ENCODE measurements at regions not wholly inside any gene's neighbourhood (a gene's known extent, or its start where the extent isn't known, plus 50 kb on each side); places are given as distances from the start of the nearest gene placed in this dataset.
"Not testable (repeated sequence)": the region's sequence is repeated elsewhere in the genome, so short reads cannot be mapped to it uniquely, and the experiment has no call there.

DNA sequence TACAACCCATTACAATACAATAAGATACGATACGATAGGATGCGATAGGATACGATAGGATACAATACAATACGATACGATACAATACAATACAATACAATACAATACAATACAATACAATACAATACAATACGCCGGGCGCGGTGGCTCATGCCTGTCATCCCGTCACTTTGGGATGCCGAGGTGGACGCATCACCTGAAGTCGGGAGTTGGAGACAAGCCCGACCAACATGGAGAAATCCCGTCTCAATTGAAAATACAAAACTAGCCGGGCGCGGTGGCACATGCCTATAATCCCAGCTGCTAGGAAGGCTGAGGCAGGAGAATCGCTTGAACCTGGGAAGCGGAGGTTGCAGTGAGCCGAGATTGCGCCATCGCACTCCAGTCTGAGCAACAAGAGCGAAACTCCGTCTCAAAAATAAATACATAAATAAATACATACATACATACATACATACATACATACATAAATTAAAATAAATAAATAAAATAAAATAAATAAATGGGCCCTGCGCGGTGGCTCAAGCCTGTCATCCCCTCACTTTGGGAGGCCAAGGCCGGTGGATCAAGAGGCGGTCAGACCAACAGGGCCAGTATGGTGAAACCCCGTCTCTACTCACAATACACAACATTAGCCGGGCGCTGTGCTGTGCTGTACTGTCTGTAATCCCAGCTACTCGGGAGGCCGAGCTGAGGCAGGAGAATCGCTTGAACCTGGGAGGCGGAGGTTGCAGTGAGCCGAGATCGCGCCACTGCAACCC, 2275.6 kb upstream of the TPTE start:
- H3K4me1 ChIP-seq; H3K36me3 ChIP-seq; intact Hi-C loops (cut with DNase I); H3K27me3 ChIP-seq; DNase-seq; H3K27ac ChIP-seq; H3K9me3 ChIP-seq; H3K4me3 ChIP-seq: not testable (repeated sequence)
- no CpG with 5 or more reads among the region's 40 CpGs for whole genome bisulfite sequencing, 2 donors

DNA sequence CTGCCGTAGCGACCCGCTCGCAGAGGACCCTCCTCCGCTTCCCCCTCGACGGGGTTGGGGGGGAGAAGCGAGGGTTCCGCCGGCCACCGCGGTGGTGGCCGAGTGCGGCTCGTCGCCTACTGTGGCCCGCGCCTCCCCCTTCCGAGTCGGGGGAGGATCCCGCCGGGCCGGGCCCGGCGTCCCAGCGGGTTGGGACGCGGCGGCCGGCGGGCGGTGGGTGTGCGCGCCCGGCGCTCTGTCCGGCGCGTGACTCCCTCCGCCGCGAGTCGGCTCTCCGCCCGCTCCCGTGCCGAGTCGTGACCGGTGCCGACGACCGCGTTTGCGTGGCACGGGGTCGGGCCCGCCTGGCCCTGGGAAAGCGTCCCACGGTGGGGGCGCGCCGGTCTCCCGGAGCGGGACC, 2269.7 kb upstream of the TPTE start:
- H3K4me1 ChIP-seq; DNase-seq; H3K36me3 ChIP-seq; H3K27me3 ChIP-seq; H3K27ac ChIP-seq; H3K4me3 ChIP-seq; H3K9me3 ChIP-seq; intact Hi-C loops (cut with DNase I): not testable (repeated sequence)
- WGBS, 2 donors = no CpG with 5 or more reads among the region's 64 CpGs

DNA sequence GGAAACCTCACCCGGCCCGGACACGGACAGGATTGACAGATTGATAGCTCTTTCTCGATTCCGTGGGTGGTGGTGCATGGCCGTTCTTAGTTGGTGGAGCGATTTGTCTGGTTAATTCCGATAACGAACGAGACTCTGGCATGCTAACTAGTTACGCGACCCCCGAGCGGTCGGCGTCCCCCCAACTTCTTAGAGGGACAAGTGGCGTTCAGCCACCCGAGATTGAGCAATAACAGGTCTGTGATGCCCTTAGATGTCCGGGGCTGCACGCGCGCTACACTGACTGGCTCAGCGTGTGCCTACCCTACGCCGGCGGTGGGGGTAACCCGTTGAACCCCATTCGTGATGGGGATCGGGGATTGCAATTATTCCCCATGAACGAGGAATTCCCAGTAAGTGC, 2266.3 kb upstream of the TPTE start:
- H3K4me1 ChIP-seq; H3K4me3 ChIP-seq; H3K27ac ChIP-seq; H3K36me3 ChIP-seq; H3K9me3 ChIP-seq; intact Hi-C loops (cut with DNase I); DNase-seq; H3K27me3 ChIP-seq: not testable (repeated sequence)
- no CpG with 5 or more reads among the region's 30 CpGs for WGBS, 2 donors

GRCh38 chr21:8257083-8257799, 2264.1 kb upstream of the TPTE start:
- H3K4me1 ChIP-seq; H3K4me3 ChIP-seq; H3K27me3 ChIP-seq; H3K27ac ChIP-seq; H3K9me3 ChIP-seq; H3K36me3 ChIP-seq; intact Hi-C loops (cut with DNase I); DNase-seq: not testable (repeated sequence)
- 47 to 76% methylated on average over 32 to 35 of the region's 143 CpGs for WGBS, 2 donors

DNA sequence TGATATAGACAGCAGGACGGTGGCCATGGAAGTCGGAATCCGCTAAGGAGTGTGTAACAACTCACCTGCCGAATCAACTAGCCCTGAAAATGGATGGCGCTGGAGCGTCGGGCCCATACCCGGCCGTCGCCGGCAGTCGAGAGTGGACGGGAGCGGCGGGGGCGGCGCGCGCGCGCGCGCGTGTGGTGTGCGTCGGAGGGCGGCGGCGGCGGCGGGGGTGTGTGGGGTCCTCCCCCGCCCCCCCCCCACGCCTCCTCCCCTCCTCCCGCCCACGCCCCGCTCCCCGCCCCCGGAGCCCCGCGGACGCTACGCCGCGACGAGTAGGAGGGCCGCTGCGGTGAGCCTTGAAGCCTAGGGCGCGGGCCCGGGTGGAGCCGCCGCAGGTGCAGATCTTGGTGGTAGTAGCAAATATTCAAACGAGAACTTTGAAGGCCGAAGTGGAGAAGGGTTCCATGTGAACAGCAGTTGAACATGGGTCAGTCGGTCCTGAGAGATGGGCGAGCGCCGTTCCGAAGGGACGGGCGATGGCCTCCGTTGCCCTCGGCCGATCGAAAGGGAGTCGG, 2261.2 kb upstream of the TPTE start:
- not testable (repeated sequence) for H3K4me1 ChIP-seq
- WGBS, 2 donors = no CpG with 5 or more reads among the region's 66 CpGs

More for the DNA sequence above, 2261.2 kb upstream of the TPTE start:
- H3K4me3 ChIP-seq; intact Hi-C loops (cut with DNase I); H3K27ac ChIP-seq; H3K36me3 ChIP-seq; H3K9me3 ChIP-seq; H3K27me3 ChIP-seq; DNase-seq: not testable (repeated sequence)

Small RNA genes in the stretch of these regions (small RNA-seq; reads per million reads assigned to genes)
- 0 reads per million in 3 donors for gene MIR3648-1
- 0 reads per million in 3 donors for gene MIR3687-1
- gene MIR6724-1 = 0 reads per million in 3 donors
- 0 reads per million in 3 donors for gene MIR6724-2
- gene RF01518 = 0 reads per million in 3 donors
- 0 reads per million in 3 donors for gene RNA5-8SN2

Measured in sigmoid colon (tissue), 6 donors.